Transverse colon (tissue), 3 donors: ENCODE measurements at regions not wholly inside any gene's neighbourhood (a gene's known extent, or its start where the extent isn't known, plus 50 kb on each side); places are given as distances from the start of the nearest gene placed in this dataset.

Experiments
- EP300 ChIP-seq: sonication (generic); formaldehyde crosslinking; IDR thresholded peaks from one replicate; pipeline ENCODE4 v1.6.1; 2017; ENCODE audit warnings: antibody characterized with exemption, low read depth
- TF ChIP-seq, protein P1 (sequence below), 5 experiments: fragments of 200-600 bp in 3 of 5; fragments of 450-650 bp in 2 of 5; sonication (generic) in 3 of 5; IDR thresholded peaks; 1 replicate in 2 of 5; 2 replicates in 3 of 5; pipeline ENCODE4 v1.5.1; 2016 to 2017; ENCODE audit warnings: antibody characterized with exemption in 5 of 5, inconsistent platforms in 3 of 5, mild to moderate bottlenecking in 2 of 5, moderate library complexity in 1 of 5

DNA sequence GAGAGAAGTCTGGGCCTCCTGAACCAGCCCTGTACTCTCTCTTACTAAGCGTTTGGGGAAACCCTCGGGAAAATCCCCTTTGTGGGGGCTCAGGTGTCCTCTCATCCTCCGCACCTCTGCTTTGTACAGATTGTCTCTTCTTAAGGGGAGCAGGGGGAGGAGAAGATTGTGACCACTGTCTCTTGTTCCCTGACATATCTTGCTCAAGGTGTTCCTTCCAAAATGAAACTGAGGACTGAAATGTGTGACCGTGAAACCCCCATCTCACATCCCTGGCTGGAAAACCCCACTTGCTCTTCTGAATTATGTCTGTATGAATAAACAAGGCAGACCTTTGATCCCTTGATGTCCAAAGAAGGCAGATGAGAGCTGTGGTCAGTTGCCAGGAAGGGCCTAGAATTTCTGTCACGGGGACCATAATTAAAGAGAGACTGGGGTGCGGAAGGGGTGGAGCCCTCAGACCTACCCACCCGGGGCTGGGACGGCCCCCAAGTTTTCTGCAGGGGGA lies 369.8 kb downstream of the AACS start:
- TF ChIP-seq, protein P1, sequence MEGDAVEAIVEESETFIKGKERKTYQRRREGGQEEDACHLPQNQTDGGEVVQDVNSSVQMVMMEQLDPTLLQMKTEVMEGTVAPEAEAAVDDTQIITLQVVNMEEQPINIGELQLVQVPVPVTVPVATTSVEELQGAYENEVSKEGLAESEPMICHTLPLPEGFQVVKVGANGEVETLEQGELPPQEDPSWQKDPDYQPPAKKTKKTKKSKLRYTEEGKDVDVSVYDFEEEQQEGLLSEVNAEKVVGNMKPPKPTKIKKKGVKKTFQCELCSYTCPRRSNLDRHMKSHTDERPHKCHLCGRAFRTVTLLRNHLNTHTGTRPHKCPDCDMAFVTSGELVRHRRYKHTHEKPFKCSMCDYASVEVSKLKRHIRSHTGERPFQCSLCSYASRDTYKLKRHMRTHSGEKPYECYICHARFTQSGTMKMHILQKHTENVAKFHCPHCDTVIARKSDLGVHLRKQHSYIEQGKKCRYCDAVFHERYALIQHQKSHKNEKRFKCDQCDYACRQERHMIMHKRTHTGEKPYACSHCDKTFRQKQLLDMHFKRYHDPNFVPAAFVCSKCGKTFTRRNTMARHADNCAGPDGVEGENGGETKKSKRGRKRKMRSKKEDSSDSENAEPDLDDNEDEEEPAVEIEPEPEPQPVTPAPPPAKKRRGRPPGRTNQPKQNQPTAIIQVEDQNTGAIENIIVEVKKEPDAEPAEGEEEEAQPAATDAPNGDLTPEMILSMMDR (IDR thresholded peaks at IDR 0.05): no peak
- no peak for TF ChIP-seq EP300
